T-cell (primary cell): ENCODE measurements at regions not wholly inside any gene's neighbourhood (a gene's known extent, or its start where the extent isn't known, plus 50 kb on each side); places are given as distances from the start of the nearest gene placed in this dataset.
"Not testable (repeated sequence)": the region's sequence is repeated elsewhere in the genome, so short reads cannot be mapped to it uniquely, and the experiment has no call there.

Experiments used
- ATAC-seq, 4 experiments: fragments of 200-7000 bp in 3 of 4; fragments of 150-1000 bp in 1 of 4; cut with Tn5 transposase; replicated peaks in 1 of 4; 1 replicate in 3 of 4; 2 replicates in 1 of 4; pipeline ENCODE4 v1.10.0; 2021; ENCODE audit warnings: moderate library complexity in 3 of 4, mild to moderate bottlenecking in 2 of 4, moderate number of reproducible peaks in 1 of 4
- CTCF ChIA-PET, 2 donors: fragments of 300-600 bp; sonication (Branson Sonifier 250); formaldehyde crosslinking; loops; one replicate each; lab custom pipeline; 2022; ENCODE audit warnings: antibody characterized with exemption in 2 of 2; lab: Charles Lee
- POLR2A ChIA-PET, 2 donors: fragments of 300-600 bp; sonication (Branson Sonifier 250); formaldehyde crosslinking; loops; one replicate each; lab custom pipeline; 2022; ENCODE audit warnings: antibody characterized with exemption in 2 of 2; lab: Charles Lee
- DNase-seq, 35 experiments: peaks; one replicate each; pipeline versions ENCODE4 v3.0.0 to v3.0.0-alpha.2; 2013 to 2023
- H3K27ac ChIP-seq: one replicate; pipeline ENCODE4 v1.5.1; 2013; ENCODE audit warnings: low read length
- H3K27me3 ChIP-seq, 2 experiments: replicated peaks in 1 of 2; 1 replicate in 1 of 2; 2 replicates in 1 of 2; pipeline versions ENCODE4 v1.6.1 to v1.7.0; 2013; ENCODE audit warnings: low read length in 1 of 2, mixed read lengths in 1 of 2; ENCODE audit not compliant: control insufficient read depth in 2 of 2, insufficient read depth in 2 of 2; ENCODE audit errors: extremely low read depth in 1 of 2
- H3K36me3 ChIP-seq, 2 donors: 1 replicate in 1 of 2; 2 replicates in 1 of 2; pipeline versions ENCODE4 v1.6.1 to v1.7.0; 2013; ENCODE audit warnings: low read length in 1 of 2; ENCODE audit not compliant: control insufficient read depth in 2 of 2, insufficient read depth in 1 of 2; ENCODE audit errors: extremely low read depth in 1 of 2
- H3K4me1 ChIP-seq, 2 experiments: 1 replicate in 1 of 2; 2 replicates in 1 of 2; pipeline versions ENCODE4 v1.6.1 to v1.7.0; 2013; ENCODE audit warnings: low read length in 2 of 2, mixed read lengths in 1 of 2; ENCODE audit not compliant: insufficient read depth in 2 of 2, control insufficient read depth in 1 of 2; ENCODE audit errors: extremely low read depth in 1 of 2
- H3K4me3 ChIP-seq, 2 donors: 1 replicate in 1 of 2; 2 replicates in 1 of 2; pipeline versions ENCODE4 v1.5.1 to v1.7.0; 2013; ENCODE audit warnings: mild to moderate bottlenecking in 2 of 2, low read length in 1 of 2, moderate library complexity in 1 of 2; ENCODE audit not compliant: control insufficient read depth in 1 of 2; ENCODE audit errors: extremely low read depth in 1 of 2
- H3K9me3 ChIP-seq: 2 replicates; pipeline ENCODE4 v1.7.0; 2013
- H3K27ac Mint-ChIP-seq, 2 donors: one replicate each; pipeline ENCODE4 v1.8.0; 2020 to 2021; ENCODE audit warnings: mild to moderate bottlenecking in 2 of 2, mixed read lengths in 2 of 2
- H3K27me3 Mint-ChIP-seq, 2 donors: one replicate each; pipeline ENCODE4 v1.8.0; 2021 to 2022; ENCODE audit warnings: mixed read lengths in 2 of 2
- H3K36me3 Mint-ChIP-seq: one replicate; pipeline ENCODE4 v1.8.0; 2021; ENCODE audit warnings: mixed read lengths
- H3K4me1 Mint-ChIP-seq, 3 donors: one replicate each; pipeline ENCODE4 v1.8.0; 2020 to 2022; ENCODE audit warnings: mixed read lengths in 3 of 3, mild to moderate bottlenecking in 1 of 3
- H3K4me3 Mint-ChIP-seq, 3 donors: one replicate each; pipeline ENCODE4 v1.8.0; 2020 to 2022; ENCODE audit warnings: mild to moderate bottlenecking in 3 of 3, mixed read lengths in 3 of 3, moderate library complexity in 3 of 3
- H3K9me3 Mint-ChIP-seq, 3 donors: one replicate each; pipeline ENCODE4 v1.8.0; 2020 to 2022; ENCODE audit warnings: mixed read lengths in 3 of 3
- WGBS: methylation state at CpG from one replicate; pipeline ENCODE4 v1.1.5; 2013; ENCODE audit warnings: missing lambda C conversion rate; ENCODE audit not compliant: insufficient coverage; 5-methylcytosine and 5-hydroxymethylcytosine counted together

DNA sequence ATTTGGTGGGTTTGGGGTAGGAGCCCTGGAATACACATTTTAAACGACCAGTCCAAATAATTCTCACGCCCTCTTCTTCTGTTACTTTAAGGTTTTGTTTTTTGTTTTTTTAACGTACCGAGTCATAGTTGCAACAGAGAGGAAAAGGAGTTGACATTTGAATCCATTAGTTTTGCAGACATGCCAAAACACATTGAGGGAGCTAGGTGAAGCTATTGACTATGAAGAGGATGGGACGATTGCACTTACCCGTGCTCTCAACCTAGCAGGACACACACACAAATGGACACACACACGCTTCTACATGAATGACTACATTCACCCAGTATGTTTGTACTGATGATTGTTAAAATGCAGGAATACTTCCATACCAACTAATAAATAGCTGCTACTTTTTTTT lies 54.3 kb upstream of the CIT start:
- peaks cover 0 to 1% of the 10 kb centered on the region in 2 donors for H3K27me3 Mint-ChIP-seq
- ChIA-PET CTCF (interaction anchor here (0.6 to 0.7 kb wide), 4 partner anchors 51 to 1732 kb away, joined by 3 to 8 read pairs (median 4); no protein-coding TSS in a partner anchor), POLR2A (no interaction called here)
- Histone ChIP-seq H3K27ac (no peak overlapping the region), H3K4me1 (no peaks in the 10 kb centered on the region), H3K27me3 (peaks cover 0 to 3% of the 10 kb centered on the region in 2 experiments), H3K9me3 (no peaks in the 10 kb centered on the region), H3K36me3 (no peaks in the 10 kb centered on the region), H3K4me3 (no peak overlapping the region)
- H3K4me1 Mint-ChIP-seq = no peaks in the 10 kb centered on the region
- DNase-seq (no peak), ATAC-seq (no peak)
- H3K36me3 Mint-ChIP-seq = no peaks in the 10 kb centered on the region
- H3K4me3 Mint-ChIP-seq = no peak overlapping the region
- WGBS = 100% methylated on average over 1 of the region's 7 CpGs
- no peak overlapping the region for H3K27ac Mint-ChIP-seq
- H3K9me3 Mint-ChIP-seq = no peaks in the 10 kb centered on the region

DNA sequence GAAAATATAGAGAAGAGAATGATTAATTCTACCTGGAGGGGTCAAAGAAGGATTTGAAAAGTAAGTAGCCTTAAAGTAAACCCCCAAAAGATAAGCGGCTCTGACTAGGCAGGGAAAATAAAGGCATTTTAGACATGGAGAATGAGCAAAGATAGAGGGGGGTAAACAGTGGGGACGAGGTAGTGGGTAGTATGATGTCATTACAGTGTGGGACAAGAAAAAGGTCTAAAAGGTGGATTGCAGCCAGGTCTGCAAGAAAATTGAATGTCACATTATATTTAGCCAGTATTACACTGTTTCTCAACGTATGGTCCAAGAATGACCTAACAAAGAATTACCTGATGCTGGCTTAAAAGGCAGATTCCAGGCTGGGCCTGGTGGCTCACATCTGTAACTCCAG lies 55.8 kb upstream of the CIT start:
- H3K36me3 Mint-ChIP-seq = no peaks in the 10 kb centered on the region
- H3K27me3 Mint-ChIP-seq = peaks cover 0 to 1% of the 10 kb centered on the region in 2 donors
- Histone ChIP-seq H3K27ac (no peak overlapping the region), H3K27me3 (peaks cover 0 to 3% of the 10 kb centered on the region in 2 experiments), H3K9me3 (no peaks in the 10 kb centered on the region), H3K4me1 (no peaks in the 10 kb centered on the region), H3K4me3 (no peak overlapping the region), H3K36me3 (no peaks in the 10 kb centered on the region)
- ChIA-PET POLR2A (no interaction called here), CTCF (no interaction called here)
- WGBS = 85% methylated on average over 3 of the region's 3 CpGs
- no peaks in the 10 kb centered on the region for H3K4me1 Mint-ChIP-seq
- ATAC-seq = no peak
- no peak overlapping the region for H3K27ac Mint-ChIP-seq
- no peak for DNase-seq
- no peaks in the 10 kb centered on the region for H3K9me3 Mint-ChIP-seq
- no peak overlapping the region for H3K4me3 Mint-ChIP-seq

DNA sequence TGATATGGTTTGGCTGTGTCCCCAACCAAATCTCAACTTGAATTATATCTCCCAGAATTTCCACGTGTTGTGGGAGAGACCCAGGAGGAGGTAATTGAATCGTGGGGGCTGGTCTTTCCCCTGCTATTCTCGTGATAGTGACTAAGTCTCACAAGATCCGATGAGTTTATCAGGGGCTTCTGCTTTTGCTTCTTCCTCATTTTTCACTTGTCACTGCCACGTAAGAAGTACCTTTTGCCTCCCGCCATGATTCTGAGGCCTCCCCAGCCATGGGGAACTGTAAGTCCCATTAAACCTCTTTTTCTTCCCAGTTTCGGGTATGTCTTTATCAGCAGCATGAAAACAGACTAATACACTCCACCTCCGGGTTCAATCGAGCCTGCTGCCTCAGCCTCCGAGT lies 54.3 kb upstream of the BICDL1 start:
- CTCF ChIA-PET = interaction anchor here in 1 of 2 donors (0.7 to 1.1 kb wide), 2 partner anchors 23 to 355 kb away, joined by 3 to 4 read pairs; no protein-coding TSS in a partner anchor
- WGBS = 74% methylated on average over 4 of the region's 10 CpGs
- POLR2A ChIA-PET, ATAC-seq, H3K27me3 ChIP-seq, H3K4me3 ChIP-seq, H3K9me3 ChIP-seq, H3K9me3 Mint-ChIP-seq, DNase-seq, H3K4me3 Mint-ChIP-seq, H3K36me3 ChIP-seq, H3K27ac ChIP-seq, H3K27me3 Mint-ChIP-seq, H3K4me1 Mint-ChIP-seq, H3K36me3 Mint-ChIP-seq, H3K4me1 ChIP-seq, H3K27ac Mint-ChIP-seq: not testable (repeated sequence)

DNA sequence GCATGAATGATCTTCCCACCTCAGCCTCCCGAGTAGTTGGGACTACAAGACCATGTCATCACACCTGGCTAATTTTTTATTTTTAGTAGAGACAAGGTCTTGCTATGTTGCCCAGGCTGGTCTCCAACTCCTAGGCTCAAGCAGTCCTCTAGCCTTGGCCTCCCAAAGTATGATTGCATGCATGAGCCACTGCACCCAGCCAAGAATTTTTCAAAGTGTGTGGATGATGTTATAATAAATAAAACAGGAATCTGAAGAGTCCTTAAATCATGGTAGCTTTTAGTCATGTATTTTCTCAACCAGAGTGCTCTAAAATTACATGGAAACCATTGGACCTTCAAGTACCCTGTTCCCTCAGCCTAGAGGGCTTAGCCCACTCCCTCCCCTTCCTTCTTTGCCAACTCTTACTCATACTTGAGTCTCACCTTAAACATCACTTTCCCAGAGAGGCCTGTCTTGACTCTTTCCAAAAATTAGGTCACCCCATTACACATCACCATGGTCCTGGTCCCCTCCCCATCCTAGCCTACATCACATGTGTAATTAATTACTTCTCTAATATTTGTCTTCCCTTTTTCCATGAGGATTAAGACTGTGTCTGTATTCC lies 52.2 kb upstream of the BICDL1 start:
- peaks cover 0 to 7% of the 10 kb centered on the region in 2 experiments for H3K27me3 ChIP-seq
- no peaks in the 10 kb centered on the region for H3K9me3 ChIP-seq
- DNase-seq (no peak), ATAC-seq (no peak)
- Mint-ChIP-seq H3K4me3 (no peak overlapping the region), H3K27me3 (peaks cover 0 to 1% of the 10 kb centered on the region in 2 donors), H3K27ac (no peak overlapping the region), H3K9me3 (no peaks in the 10 kb centered on the region), H3K36me3 (no peaks in the 10 kb centered on the region), H3K4me1 (no peaks in the 10 kb centered on the region)
- WGBS = no CpG with 5 or more reads among the region's 1 CpG
- no peak overlapping the region for H3K27ac ChIP-seq
- no peak overlapping the region for H3K4me3 ChIP-seq
- POLR2A ChIA-PET = no interaction called here
- CTCF ChIA-PET = no interaction called here
- no peaks in the 10 kb centered on the region for H3K4me1 ChIP-seq
- no peaks in the 10 kb centered on the region for H3K36me3 ChIP-seq

DNA sequence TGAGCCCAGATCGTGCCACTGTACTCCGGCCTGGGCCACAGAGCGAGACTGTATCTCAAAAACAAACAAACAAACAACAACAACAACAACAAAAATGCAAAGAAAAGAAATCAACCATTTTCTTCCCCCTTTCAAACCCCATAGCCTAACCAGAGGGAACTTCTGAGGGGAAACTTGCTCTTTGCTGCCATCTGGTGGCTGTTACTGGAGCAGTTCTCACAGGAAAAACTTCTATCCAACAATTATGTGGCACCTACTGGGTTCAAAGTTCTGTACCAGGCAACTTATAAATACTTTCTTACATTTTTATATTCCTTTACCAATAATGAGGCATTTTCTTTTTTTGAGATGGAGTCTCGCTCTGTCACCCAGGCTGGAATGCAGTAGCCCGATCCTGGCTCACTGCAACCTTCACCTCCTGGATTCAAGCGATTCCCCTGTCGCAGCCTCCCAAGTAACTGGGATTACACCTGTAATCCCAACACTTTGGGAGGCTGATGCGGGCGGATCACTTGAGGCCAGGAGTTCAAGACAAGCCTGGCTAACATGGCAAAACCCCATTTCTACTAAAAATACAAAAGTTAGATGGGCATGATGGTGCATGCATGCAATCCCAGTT lies 50.9 kb upstream of the BICDL1 start:
- Mint-ChIP-seq H3K4me3 (no peak overlapping the region), H3K4me1 (no peaks in the 10 kb centered on the region), H3K27ac (no peak overlapping the region), H3K9me3 (no peaks in the 10 kb centered on the region), H3K36me3 (no peaks in the 10 kb centered on the region), H3K27me3 (peaks cover 0 to 1% of the 10 kb centered on the region in 2 donors)
- POLR2A ChIA-PET = no interaction called here
- Histone ChIP-seq H3K4me1 (no peaks in the 10 kb centered on the region), H3K27me3 (peaks cover 0 to 7% of the 10 kb centered on the region in 2 experiments), H3K36me3 (no peaks in the 10 kb centered on the region), H3K4me3 (no peak overlapping the region), H3K27ac (no peak overlapping the region), H3K9me3 (no peaks in the 10 kb centered on the region)
- peak; percentile 7 to 88 (median 58) for DNase-seq
- CTCF ChIA-PET = interaction anchor here in 1 of 2 donors (0.6 kb wide), 1 partner anchor 30 kb away, joined by 3 read pairs; no protein-coding TSS in a partner anchor
- ATAC-seq = peak; percentile 56 to 76 (median 67)
- WGBS = 75% methylated on average over 4 of the region's 9 CpGs
